ENCODE measurements at regions not wholly inside any gene's neighbourhood (a gene's known extent, or its start where the extent isn't known, plus 50 kb on each side); places are given as distances from the start of the nearest gene placed in this dataset.

DNA sequence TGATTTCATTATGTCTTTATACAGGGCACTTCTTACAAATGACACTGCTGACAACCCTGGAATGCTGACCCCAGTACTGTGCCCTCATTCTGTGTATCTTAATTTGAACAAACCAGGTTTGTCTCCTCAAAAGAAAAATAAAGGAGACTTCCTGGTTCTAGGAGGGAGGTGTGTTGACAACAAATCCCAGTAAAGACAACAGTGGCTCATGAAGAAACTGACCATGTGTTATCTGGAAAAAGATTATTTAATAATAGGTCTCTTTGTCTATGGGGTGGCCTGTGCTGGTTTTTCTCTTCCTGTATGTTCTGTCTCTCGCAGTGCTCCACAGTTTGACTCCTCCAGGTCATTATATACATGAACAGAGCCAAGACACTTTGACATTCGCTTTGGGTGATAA lies 454.6 kb downstream of the LMO4 start:
- no peak for DNase-seq (ENCODE audit: low spot score)

DNA sequence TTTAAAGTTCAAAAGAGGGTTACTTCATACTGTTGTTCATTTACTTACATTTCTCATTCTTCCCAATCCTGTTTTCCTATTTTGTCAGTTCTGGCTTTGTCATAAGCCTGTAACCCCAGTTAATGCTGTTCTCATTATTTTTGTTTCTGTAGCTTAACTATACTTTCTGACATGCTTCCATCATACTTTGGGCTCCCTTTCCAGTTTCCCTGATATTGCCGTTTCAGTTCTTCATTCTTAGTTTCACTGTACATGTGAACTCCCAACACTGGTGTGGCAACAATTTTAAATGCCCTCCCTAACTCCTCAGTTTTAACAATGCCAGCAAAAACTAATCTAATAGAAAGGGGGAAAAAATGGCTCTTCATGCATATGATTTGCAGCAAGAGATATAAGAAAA lies 456.7 kb downstream of the LMO4 start:
- no peak for DNase-seq (ENCODE audit: low spot score)

DNA sequence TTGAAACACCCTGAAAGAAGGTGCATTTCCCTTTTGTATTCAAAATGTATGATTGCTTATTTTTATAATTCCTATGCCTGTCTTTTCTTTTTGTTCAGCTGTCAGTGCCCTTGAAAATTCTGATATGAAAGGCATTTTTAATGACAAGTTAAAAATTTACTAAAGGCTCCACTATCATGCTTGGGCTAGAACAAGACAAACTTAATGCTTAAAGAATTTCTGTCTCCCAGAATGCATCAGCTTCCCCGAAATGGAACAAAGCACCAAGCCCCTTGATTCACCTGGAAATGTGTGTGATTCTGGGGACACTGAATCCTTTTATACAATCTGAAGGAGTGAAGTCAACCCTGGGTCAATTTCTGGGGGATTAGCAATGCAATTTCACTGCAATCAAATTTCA lies 457.5 kb downstream of the LMO4 start:
- DNase-seq (ENCODE audit: low spot score) = no peak

DNA sequence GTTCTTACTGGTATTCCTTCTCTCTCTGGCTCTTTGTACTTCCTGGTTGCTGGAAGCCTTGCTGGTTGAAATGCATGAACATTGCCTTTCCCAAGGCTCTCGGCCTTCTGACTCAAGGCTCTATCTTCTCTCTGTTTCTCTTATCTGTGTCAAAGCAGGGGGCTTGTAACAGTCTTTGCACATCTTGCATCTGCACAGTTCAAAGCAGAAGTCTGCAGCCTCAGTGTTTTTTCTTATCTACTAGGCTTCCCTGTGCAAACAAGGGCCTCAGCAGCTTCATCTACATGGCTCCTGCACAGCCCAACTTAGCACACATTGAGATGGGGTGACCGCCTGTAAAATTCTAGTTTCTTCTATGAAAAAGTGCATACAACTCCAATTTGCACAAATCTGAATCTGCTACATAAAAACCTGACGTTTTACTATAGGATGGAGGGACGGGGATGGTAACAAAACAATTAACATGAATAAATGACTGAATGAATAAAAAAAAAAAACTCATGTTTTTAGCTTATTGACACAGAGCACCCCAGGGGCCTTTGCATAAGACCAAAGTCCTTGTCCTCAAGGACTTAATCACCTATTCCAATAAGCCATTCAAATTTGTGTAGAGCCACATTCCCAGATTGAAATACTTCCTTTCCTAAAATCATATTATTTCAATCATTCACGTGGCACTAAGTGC lies 458.3 kb downstream of the LMO4 start:
- no peak for DNase-seq (ENCODE audit: low spot score)

DNA sequence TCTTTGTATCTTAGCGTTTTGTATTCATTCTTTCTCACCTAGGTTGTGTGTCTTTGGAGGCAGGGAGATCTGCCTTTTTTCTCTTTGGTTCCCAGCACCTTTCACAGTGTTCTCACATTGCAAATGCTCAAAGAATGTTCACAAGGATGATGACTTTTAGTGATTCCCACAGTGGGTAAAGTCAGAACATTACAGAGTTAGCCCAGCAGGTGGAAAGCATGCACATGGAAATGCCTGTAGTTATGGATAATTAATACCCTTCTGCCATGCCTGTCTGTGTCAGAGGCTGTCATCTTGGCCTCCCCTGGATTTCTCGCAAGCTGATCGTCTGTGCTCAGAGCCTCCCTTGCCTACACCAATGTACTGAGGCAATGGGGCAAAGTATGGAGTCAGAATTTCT lies 458.9 kb downstream of the LMO4 start:
- DNase-seq (ENCODE audit: low spot score) = no peak

DNA sequence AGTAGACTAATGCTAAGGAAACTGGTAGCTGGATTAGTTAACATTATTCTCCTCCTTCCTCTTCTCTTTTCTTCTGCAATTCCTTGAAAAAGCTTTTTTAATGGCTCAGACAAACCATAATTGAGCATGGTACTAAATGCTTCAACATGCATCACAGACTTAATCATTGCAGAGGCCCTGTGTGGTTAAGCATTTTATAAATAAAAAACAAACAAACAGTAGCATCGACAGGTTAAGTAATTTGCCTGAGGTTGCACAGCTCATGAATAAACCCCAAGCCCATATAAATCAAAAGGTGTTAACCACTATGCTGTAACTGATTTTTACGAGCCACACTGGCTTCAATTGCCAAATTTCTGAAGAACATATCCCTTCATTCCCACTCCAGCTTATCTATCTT lies 462.1 kb downstream of the LMO4 start:
- no peak for DNase-seq (ENCODE audit: low spot score)

DNA sequence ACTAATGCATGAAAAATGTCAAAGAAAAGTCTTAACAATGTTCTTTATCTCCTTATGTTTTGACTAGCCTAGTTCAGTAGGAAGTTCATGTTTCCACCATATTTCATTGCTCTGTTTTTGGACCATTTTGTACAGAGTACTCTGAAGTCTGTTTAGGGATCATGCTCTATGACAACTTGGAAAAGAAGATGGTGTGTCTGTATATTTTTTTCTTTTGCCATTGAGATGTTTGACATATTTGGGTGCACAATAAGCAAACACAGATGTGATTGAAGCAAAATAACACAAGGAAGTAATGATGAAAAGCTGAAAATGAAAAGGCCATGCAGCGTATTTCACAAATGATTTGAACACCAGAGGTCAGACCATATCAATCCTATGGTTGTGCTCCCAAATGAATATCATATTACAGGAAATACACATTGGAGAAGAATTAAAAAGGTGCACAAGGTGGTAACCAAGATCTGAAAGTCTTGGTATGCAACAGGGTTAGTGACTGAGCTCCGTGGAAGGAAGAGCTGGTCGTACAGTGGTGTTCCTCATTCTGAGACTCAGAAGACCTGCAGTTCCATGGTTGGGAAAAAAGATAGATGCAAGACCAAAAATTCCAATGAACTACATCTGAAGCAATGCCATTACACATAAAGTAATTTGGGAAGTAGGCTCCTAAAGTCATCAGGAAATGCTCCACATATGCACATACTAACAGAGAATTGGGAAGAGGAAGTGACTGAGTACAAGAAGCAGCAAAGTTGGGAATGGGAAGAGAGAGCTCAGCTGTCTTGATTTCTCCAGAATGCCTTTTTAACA lies 463.5 kb downstream of the LMO4 start:
- DNase-seq (ENCODE audit: low spot score) = no peak

DNA sequence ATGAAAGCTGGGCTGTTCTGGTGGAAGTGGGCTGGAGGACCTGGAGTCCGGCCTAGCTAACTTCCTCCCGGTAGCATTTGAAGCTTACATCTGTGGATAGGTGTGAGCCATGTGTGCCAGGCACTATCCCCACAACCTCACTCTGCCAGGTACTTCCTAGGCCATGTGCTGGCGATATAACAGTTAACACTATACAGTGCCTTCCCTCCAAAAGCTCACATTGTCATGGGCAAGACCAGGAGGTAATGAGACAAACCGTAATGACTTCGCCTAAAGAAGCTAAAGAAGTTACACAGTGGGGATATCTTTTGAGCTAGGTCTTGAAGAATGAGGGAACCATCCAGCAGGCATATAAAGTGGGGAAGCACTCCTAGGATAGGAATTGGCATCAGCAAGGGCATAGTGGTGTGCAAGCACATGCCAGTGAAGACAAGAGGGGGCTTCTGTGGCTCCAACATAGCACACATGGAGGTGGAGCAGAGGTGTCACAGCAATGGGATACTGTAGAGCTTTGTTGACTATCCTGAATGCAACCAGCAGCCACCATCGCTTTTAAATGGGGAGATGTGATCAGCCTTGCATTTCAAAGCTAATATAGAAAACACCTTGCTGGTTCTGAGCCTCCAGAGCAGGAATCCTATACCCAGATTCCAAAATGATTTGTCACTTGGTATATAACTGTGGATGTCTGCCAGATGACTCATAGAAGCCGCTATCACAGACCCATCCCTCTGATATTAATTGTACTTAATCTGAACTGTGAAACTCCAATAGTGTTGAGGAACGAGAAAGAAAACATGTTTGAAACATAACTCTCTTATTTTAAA lies 466.3 kb downstream of the LMO4 start:
- peak; percentile 27 for DNase-seq (ENCODE audit: low spot score)

DNA sequence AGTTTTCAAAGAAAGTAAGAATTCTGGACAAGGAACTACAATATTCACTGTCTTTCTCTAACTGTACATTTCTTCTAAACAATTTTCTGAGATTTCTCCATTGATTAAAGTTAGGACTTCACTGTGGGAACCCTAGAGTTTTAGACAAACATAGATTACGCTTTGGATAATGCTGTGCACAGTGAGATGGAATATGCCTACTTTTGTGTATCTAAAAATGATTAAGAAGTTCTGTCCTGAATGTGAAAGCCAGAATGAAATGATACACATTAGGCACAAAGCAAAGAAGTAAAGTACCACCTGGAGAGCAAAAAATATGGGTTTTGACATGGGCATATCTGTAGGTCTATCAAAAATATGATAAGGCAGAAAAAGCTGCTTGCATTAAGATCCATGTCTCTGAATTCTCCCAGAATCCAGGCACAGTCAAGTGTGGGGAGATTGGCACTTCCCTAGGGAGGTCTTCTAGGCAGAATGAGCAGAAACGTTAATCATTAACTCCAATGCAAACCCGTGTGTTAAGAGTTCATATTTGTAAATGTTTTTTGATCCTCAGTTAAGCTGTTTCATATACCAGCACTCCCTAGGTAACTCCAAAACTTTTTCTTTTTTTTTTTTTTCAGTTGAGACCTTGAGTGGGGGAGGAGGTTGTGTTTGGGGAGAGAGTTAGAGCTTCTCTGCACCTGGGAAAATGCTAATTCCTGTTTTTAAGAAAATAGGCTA lies 467.1 kb downstream of the LMO4 start:
- DNase-seq (ENCODE audit: low spot score) = no peak

DNA sequence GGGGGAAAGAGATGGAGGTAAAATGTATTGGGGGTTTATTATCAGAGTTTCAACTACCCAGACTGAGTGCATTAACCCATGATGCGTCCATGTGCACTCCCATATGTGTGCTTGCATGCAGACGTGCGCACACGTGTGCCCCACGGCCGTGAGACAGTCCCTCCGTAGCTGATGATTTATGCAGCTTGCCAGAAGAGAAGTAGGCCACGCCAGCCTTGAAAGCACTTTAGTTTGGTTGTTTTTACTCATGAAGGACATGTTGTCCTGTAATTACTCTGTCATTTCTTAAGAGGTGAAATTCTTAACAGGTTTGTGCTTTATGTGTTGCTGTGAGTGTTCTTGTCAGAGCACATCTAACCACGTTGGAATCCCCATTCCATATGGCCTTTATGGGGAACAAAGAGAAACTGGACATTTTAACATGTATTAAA lies 467.8 kb downstream of the LMO4 start:
- DNase-seq (ENCODE audit: low spot score) = no peak

DNA sequence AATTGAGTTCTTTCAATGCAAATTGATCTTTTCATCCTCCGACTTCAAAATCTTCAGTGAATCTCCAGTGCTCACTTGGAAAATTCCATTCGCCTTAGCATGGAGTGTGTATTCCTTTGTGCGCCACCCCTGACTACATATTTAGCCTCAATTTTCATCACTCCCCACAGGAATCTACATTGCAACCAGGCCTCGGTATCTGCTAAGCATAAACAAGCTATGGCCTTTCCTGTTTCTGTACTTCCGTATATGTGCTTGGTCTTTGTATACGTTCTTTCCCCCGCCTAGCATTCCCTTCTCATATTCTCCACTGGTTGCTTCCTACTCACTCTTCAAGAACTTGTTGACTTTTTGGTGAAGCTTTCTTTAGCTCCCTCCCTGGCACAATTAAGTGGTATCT lies 470.8 kb downstream of the LMO4 start:
- DNase-seq (ENCODE audit: low spot score) = no peak

DNA sequence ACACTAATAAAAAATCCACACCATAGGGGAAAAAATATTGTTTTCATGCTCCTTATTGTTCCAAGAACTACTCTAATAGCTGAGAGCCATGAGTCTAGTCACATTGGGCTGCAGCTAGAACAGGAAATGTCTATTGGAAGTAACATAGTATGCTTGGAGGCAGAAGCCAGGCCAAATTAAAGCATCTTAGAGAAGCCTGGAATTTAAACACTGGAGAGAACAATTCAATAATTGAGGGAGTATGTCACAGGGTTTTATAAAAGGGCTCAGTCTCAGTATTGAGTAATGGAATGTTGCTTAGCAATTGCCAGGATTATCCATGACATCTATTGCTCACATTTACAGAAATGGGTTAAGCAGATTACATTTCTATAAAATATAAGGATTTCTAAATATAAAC lies 471.3 kb downstream of the LMO4 start:
- DNase-seq (ENCODE audit: low spot score) = peak; percentile 10

DNA sequence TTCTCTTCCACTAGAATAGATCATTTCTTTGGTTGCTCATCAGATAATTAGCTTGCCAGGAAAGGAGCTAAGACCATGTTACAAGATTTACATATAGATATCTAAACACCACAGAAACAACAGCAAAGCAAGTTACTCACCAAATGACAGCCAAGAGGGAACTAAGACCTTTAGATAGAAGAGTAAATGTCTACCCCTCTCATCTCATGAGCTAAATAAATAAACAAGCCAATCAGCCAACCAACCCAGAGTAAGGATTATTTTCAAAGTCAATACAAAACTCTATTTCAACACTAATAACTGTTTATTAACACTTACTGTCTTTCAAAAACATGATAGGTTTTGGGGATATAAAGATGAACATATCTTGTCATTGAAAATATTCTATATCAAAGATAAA lies 474.7 kb downstream of the LMO4 start:
- DNase-seq (ENCODE audit: low spot score) = no peak

DNA sequence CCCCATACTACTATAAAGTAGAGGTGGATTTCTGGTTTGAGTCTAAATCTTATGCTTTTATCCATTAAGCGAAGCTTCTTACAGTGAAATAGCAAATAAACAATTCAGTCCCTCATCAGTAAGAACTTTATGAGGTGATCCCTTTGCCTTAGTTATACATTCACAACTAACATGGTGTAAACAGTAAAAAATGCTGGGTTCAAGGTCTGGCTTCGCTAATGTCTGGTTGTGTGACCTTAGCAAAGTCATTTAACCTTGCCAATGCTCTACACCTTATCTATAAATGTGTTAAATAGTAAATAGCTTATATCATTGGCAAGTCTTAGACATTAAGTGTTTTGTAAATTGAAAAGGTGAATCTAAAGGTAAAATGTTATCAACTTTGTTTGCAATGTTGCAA lies 475.4 kb downstream of the LMO4 start:
- DNase-seq (ENCODE audit: low spot score) = no peak

DNA sequence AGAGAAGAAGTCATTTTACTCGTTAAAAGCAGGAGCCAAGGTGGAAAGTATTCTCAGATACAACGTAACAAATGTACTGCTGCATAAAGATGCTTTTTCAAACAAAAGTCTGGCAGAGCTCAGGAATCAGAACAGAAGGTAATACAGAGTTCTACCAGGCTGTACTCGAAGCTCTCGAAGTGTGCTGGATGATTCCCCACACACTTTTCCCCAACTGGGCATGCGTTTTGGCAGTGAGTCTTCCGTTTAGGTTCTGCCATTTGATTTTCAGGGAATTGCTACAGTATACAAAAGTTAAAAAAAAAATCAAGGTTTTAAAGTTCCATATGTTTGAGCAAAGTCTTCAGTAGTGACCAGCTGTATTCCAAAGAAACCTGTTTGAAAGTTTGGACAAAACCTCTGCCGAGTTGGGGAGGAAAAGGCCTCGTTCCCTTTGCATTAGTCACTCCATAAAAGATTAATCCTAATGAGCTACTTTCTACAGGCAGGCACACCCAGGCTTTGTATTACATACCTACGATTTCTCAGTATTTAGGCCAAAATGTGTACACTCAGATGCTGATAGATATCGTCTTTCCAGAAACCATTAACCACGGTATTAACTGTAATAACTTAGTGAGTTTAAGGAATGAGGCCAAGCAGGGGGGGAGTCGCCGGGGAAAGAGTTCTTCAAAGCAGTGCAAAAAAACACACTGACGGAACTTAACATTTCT lies 477.1 kb downstream of the LMO4 start:
- peak; percentile 68 for DNase-seq (ENCODE audit: low spot score)

DNA sequence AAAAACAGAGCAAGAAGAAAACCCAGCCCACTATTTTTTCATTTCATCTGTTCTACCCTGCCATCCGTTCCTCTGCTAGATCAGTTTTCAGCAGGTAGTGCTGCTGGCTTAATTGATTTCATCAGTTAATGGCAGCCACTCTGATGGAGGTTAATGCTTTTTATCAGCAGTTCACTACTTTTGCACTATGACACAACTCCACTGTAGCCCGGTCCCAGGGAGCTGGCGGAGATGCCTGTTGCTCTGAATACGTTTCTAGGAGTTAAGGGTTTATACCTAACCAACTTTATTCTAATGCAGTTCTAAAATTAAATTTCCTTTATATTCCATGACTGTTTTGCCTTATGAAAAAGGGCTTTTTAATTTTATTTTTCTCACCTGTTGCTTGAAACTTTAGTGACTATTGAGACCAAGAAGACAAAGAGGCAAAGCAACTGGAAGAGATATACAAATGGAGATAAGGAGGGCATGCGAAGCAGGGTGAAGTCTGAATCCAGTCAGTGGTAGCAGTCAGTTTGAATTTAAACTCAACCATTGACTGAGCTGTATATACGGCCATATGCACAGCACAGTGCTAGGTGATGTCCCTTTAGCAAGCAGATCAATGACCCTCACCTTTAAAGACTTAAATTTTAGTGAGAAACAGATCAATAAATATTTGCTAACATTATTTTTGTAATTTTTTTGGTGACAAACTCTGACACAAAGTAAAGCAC lies 477.9 kb downstream of the LMO4 start:
- no peak for DNase-seq (ENCODE audit: low spot score)

DNA sequence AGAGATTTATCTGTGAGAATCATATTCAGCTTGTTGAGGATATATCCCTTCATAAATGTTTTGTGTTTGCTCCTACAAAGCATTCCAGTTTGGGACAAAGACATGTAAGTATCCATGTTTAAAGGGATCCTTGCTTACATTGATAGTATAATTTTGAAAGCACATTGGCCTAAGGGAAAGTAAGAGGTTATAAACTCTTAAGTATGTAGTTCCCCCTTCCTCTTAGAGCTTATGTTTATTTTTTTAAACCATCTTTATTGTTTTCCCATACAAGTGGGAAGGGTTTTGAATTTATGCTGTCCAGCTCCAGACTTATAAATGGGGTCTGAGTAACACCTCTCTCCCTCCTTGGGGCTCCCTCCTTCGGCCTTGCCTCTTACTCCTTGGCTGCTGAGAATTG lies 481.5 kb downstream of the LMO4 start:
- no peak for DNase-seq (ENCODE audit: low spot score)

DNA sequence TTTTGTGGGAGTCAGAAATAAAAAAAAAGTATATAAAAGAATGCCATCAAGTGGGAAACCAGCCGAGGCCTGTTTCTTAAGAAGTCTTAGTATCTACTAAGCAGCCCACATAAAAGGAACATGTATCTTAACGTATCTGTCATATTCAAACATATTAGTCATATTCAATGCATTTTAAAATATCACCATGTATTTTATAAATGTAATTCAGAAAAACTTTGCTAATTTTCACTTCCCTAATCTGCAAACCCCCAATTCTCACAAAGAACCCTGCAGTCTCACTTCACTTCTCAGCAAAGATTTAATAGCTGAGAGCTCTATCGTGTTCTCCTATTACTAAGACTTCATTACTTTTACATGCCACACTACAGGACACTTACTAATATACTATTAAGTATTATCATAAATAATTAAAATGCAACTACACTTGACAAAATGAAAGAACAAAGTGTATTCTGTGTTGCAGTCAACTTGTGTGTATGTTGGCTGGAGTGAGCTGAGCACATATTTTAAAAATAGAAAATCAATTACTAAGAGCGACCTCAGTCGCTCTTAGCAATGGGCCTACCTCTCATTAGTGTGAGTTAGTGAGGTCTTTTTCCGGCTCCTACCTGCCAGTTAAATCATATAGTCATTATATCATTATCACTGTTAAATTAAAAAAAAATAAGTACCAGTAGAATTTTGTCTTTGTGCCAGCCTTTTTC lies 484.3 kb downstream of the LMO4 start:
- DNase-seq (ENCODE audit: low spot score) = no peak

DNA sequence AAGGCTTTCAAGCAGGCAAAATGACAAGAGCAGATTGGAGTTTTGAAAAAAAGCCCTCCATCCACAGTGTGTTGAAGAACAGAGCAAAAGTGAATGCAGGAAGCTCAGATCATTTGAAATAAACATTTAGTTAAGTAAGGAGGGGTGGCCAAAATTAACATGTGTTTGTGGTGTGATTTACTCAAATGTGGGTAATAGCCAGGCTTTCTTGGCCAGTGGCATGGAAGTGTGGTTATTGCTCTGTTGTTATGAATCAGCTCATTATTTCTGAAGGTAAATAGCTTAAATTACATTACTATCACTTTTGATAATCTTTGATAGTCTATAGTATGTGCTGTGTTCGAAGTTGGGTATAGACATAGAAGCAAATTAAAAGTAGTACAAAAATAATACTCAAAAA lies 485.9 kb downstream of the LMO4 start:
- DNase-seq (ENCODE audit: low spot score) = peak; percentile 56

DNA sequence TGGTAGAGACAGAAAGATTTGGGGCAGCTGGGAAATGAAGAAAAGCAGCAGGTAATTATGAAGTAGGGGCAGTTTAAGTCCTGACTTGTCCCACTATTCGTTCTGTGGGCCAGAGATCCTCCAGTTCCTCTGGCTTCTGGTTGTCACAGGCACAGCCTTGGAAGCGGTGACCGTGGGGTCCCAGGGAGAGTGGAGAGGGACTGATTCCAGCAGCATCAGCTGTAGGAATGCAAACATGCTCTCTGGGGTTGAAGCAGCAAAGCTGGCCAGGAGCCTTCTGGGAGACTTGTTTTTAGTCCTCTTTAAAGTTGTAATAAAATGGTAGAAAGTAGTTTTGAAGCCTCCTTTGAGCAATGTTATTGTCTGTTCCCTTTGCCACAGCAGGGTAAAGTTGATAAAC lies 488.0 kb downstream of the LMO4 start:
- DNase-seq (ENCODE audit: low spot score) = peak; percentile 8

Measured in GM03348 (cell line).